ENCODE measurements at regions not wholly inside any gene's neighbourhood (a gene's known extent, or its start where the extent isn't known, plus 50 kb on each side); places are given as distances from the start of the nearest gene placed in this dataset.

- H3K4me3 ChIP-seq: no peak overlapping the region
- BruUV-seq (replicated peaks): no TSS peak
- ATAC-seq (no peak), DNase-seq (ENCODE audit: extremely low read depth in 1 of 4, low spot score in 3 of 4) (no peak), FAIRE-seq (no peak)
- CTCF ChIA-PET (ENCODE audit: low intra/inter-chr PET ratio): no interaction called here
- H3K27ac ChIP-seq (ENCODE audit: extremely low read depth, low read depth, low read length): no peak overlapping the region
- H3K27me3 ChIP-seq (ENCODE audit: control insufficient read depth in 2 of 2, insufficient read depth in 2 of 2, low read length in 2 of 2): peaks cover 0 to 7% of the 10 kb centered on the region in 2 experiments; a peak in 2 of 5 replicates
- no peaks in the 10 kb centered on the region for H3K36me3 ChIP-seq (ENCODE audit: control insufficient read depth, insufficient read depth, low read length)
- in situ Hi-C loops (cut with MboI) (loop anchor here (25.0 kb wide), 1 partner anchor 1468 kb away; no protein-coding TSS in a partner anchor), intact Hi-C loops (cut with micrococcal nuclease) (no loop called here)
- no peaks in the 10 kb centered on the region for H3K9me1 ChIP-seq (ENCODE audit: control insufficient read depth, insufficient read depth, low read length)
- H2AFZ ChIP-seq (ENCODE audit: low read depth, low read length): no peak overlapping the region
- WGBS (ENCODE audit: insufficient coverage, low coverage, missing lambda C conversion rate): 0% methylated on average over 2 of the region's 2 CpGs
- no peak overlapping the region for H3K4me2 ChIP-seq (ENCODE audit: insufficient read depth, low read length)
- no peaks in the 10 kb centered on the region; a peak in 1 of 5 replicates for H3K4me1 ChIP-seq (replicated peaks in 1 of 2; ENCODE audit: control insufficient read depth in 2 of 2, insufficient read depth in 2 of 2, low read length in 2 of 2)
- POLR2A ChIA-PET: interaction anchor here (0.9 kb wide), 1 partner anchor 236 kb away, joined by 3 read pairs; no protein-coding TSS in a partner anchor
- no peaks in the 10 kb centered on the region for H3K9me3 ChIP-seq (replicated peaks; ENCODE audit: control insufficient read depth, insufficient read depth, low read depth, low read length)
- H3K79me2 ChIP-seq (ENCODE audit: control insufficient read depth, insufficient read depth, low read length): no peaks in the 10 kb centered on the region
- no peak for TF ChIP-seq ZNF444 (CRISPR knock-in tag; IDR thresholded peaks at IDR 0.05)
- TF ChIP-seq, protein P1, sequence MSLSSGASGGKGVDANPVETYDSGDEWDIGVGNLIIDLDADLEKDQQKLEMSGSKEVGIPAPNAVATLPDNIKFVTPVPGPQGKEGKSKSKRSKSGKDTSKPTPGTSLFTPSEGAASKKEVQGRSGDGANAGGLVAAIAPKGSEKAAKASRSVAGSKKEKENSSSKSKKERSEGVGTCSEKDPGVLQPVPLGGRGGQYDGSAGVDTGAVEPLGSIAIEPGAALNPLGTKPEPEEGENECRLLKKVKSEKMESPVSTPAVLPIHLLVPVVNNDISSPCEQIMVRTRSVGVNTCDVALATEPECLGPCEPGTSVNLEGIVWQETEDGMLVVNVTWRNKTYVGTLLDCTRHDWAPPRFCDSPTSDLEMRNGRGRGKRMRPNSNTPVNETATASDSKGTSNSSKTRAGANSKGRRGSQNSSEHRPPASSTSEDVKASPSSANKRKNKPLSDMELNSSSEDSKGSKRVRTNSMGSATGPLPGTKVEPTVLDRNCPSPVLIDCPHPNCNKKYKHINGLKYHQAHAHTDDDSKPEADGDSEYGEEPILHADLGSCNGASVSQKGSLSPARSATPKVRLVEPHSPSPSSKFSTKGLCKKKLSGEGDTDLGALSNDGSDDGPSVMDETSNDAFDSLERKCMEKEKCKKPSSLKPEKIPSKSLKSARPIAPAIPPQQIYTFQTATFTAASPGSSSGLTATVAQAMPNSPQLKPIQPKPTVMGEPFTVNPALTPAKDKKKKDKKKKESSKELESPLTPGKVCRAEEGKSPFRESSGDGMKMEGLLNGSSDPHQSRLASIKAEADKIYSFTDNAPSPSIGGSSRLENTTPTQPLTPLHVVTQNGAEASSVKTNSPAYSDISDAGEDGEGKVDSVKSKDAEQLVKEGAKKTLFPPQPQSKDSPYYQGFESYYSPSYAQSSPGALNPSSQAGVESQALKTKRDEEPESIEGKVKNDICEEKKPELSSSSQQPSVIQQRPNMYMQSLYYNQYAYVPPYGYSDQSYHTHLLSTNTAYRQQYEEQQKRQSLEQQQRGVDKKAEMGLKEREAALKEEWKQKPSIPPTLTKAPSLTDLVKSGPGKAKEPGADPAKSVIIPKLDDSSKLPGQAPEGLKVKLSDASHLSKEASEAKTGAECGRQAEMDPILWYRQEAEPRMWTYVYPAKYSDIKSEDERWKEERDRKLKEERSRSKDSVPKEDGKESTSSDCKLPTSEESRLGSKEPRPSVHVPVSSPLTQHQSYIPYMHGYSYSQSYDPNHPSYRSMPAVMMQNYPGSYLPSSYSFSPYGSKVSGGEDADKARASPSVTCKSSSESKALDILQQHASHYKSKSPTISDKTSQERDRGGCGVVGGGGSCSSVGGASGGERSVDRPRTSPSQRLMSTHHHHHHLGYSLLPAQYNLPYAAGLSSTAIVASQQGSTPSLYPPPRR (CRISPR knock-in tag; IDR thresholded peaks at IDR 0.05; ENCODE audit: borderline replicate concordance): no peak
- TF ChIP-seq KAT7 (CRISPR knock-in tag; IDR thresholded peaks at IDR 0.05; ENCODE audit: borderline replicate concordance): no peak
- TF ChIP-seq THRA (IDR thresholded peaks at IDR 0.05): no peak
- no peak for TF ChIP-seq NFYB (IDR thresholded peaks at IDR 0.05; ENCODE audit: extremely low read depth, insufficient read length)
- no peak for TF ChIP-seq ZNF140 (CRISPR knock-in tag; IDR thresholded peaks at IDR 0.05)
- TF ChIP-seq FOXK2 (conservative IDR thresholded peaks at IDR 0.05 in 1 of 2, IDR thresholded peaks at IDR 0.05 in 1 of 2; ENCODE audit: low read depth in 2 of 2): no peak
- no peak for TF ChIP-seq NR2F6 (CRISPR knock-in tag; IDR thresholded peaks at IDR 0.05)
- no peak for TF ChIP-seq L3MBTL2 (IDR thresholded peaks at IDR 0.05)
- no peak for TF ChIP-seq TRIM24 (IDR thresholded peaks at IDR 0.05)
- no peaks in the 10 kb centered on the region for H4K20me1 ChIP-seq (replicated peaks; ENCODE audit: control insufficient read depth, insufficient read depth, low read length)
- H3K9ac ChIP-seq (ENCODE audit: insufficient read depth in 1 of 2, low read depth in 2 of 2, low read length in 2 of 2): no peak overlapping the region
Observed at GRCh38 chr3:5319454-5319853, 131.9 kb downstream of the EDEM1 start.
